ENCODE measurements at regions not wholly inside any gene's neighbourhood (a gene's known extent, or its start where the extent isn't known, plus 50 kb on each side); places are given as distances from the start of the nearest gene placed in this dataset.

GRCh38 chr3:150064971-150065370, 94.3 kb upstream of the PFN2 start (continued):
- TF ChIP-seq TAF1 (IDR thresholded peaks at IDR 0.05; ENCODE audit: low read depth, low read length), result no peak
- no peak for TF ChIP-seq RXRA (IDR thresholded peaks at IDR 0.05; ENCODE audit: insufficient read depth, low read depth, low read length)
- no peak for TF ChIP-seq KDM5A (IDR thresholded peaks at IDR 0.05; ENCODE audit: low read length)
